Adrenal gland (tissue), 5 donors: ENCODE measurements at regions not wholly inside any gene's neighbourhood (a gene's known extent, or its start where the extent isn't known, plus 50 kb on each side); places are given as distances from the start of the nearest gene placed in this dataset.

ENCODE experiments used
- POLR2A ChIP-seq, 2 donors: fragments of 450-650 bp; IDR thresholded peaks; one replicate each; pipeline ENCODE4 v1.6.1; 2017; ENCODE audit warnings: antibody characterized with exemption in 2 of 2, mild to moderate bottlenecking in 2 of 2, moderate library complexity in 1 of 2
- TF ChIP-seq, protein P1 (sequence below), 6 experiments: fragments of 450-650 bp in 4 of 6; fragments of 200-600 bp in 2 of 6; sonication (generic) in 1 of 6; IDR thresholded peaks; 1 replicate in 5 of 6; 2 replicates in 1 of 6; pipeline versions ENCODE4 v1.5.1 to v1.8.0; 2016 to 2021; ENCODE audit warnings: antibody characterized with exemption in 6 of 6, mild to moderate bottlenecking in 2 of 6, moderate library complexity in 1 of 6
- donor health status: DM: no; HTN: no; CAD: no.

DNA sequence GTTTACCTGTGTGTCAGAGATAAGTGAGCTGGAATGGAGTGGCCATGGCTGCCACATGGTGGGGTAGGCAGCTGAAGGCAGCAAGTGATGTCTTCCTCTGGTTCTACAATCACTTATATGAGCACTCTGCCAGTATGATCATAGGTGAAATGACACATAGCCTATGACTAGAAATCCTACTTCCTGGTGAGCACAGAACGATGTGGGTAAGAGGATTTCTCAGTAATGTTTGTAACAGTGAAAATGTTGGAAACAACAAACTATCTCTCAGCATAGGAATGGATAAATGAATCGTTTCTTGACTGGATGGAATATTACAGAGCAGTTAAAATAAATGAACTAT, 187.0 kb upstream of the S1PR3 start:
- TF ChIP-seq, protein P1, sequence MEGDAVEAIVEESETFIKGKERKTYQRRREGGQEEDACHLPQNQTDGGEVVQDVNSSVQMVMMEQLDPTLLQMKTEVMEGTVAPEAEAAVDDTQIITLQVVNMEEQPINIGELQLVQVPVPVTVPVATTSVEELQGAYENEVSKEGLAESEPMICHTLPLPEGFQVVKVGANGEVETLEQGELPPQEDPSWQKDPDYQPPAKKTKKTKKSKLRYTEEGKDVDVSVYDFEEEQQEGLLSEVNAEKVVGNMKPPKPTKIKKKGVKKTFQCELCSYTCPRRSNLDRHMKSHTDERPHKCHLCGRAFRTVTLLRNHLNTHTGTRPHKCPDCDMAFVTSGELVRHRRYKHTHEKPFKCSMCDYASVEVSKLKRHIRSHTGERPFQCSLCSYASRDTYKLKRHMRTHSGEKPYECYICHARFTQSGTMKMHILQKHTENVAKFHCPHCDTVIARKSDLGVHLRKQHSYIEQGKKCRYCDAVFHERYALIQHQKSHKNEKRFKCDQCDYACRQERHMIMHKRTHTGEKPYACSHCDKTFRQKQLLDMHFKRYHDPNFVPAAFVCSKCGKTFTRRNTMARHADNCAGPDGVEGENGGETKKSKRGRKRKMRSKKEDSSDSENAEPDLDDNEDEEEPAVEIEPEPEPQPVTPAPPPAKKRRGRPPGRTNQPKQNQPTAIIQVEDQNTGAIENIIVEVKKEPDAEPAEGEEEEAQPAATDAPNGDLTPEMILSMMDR (IDR thresholded peaks at IDR 0.05) = no peak
- no peak for TF ChIP-seq POLR2A (IDR thresholded peaks at IDR 0.05)
